HepG2 (cell line): ENCODE measurements at regions not wholly inside any gene's neighbourhood (a gene's known extent, or its start where the extent isn't known, plus 50 kb on each side); places are given as distances from the start of the nearest gene placed in this dataset.

ENCODE experiments used
- KLF9 ChIP-seq: IDR thresholded peaks from 2 replicates; pipeline ENCODE4 v1.6.1; 2016; ENCODE audit warnings: low read depth
- MXD4 ChIP-seq: IDR thresholded peaks from 2 replicates; pipeline ENCODE4 v1.6.1; 2016; ENCODE audit warnings: mild to moderate bottlenecking, missing biosample characterization, missing genetic modification reagents
- NFIC ChIP-seq: IDR thresholded peaks from 2 replicates; pipeline ENCODE4 v1.6.1; 2012; ENCODE audit warnings: mild to moderate bottlenecking, low read length, inconsistent platforms
- NKX3-1 ChIP-seq: sonication (generic); formaldehyde crosslinking; IDR thresholded peaks from 2 replicates; pipeline ENCODE4 v1.5.0; 2020; ENCODE audit warnings: missing genetic modification reagents
- RBM22 ChIP-seq: fragments of 200-400 bp; formaldehyde crosslinking; optimal IDR thresholded peaks from 2 replicates; pipeline ENCODE3; 2017; ENCODE audit warnings: mild to moderate bottlenecking, low read length, moderate library complexity
- TBX2 ChIP-seq: sonication (generic); formaldehyde crosslinking; IDR thresholded peaks from 2 replicates; pipeline ENCODE4 v1.5.0; 2020; ENCODE audit warnings: missing genetic modification reagents, mild to moderate bottlenecking, borderline replicate concordance
- ZBTB7A ChIP-seq: sonication (generic); formaldehyde crosslinking; IDR thresholded peaks from 2 replicates; pipeline ENCODE4 v1.8.0; 2022; ENCODE audit warnings: mild to moderate bottlenecking, missing genetic modification reagents
- ZNF20 ChIP-seq: sonication (generic); formaldehyde crosslinking; IDR thresholded peaks from 2 replicates; pipeline ENCODE4 v1.4.0; 2020; ENCODE audit warnings: mild to moderate bottlenecking, moderate library complexity, missing genetic modification reagents
- ZNF616 ChIP-seq: sonication (generic); formaldehyde crosslinking; IDR thresholded peaks from 2 replicates; pipeline ENCODE4 v1.5.0; 2020; ENCODE audit warnings: low read depth, mild to moderate bottlenecking, missing genetic modification reagents
- ZNF780A ChIP-seq: sonication (generic); formaldehyde crosslinking; IDR thresholded peaks from 2 replicates; pipeline ENCODE4 v1.8.0; 2022; ENCODE audit warnings: mild to moderate bottlenecking, missing genetic modification reagents, moderate library complexity
- ZNF883 ChIP-seq: sonication (generic); formaldehyde crosslinking; IDR thresholded peaks from 2 replicates; pipeline ENCODE4 v1.5.1; 2020; ENCODE audit warnings: mild to moderate bottlenecking, missing genetic modification reagents; ENCODE audit errors: not compliant biosample characterization
- ZSCAN21 ChIP-seq: sonication (generic); formaldehyde crosslinking; IDR thresholded peaks from 2 replicates; pipeline ENCODE4 v1.8.0; 2022; ENCODE audit warnings: mild to moderate bottlenecking, missing genetic modification reagents, moderate library complexity, borderline replicate concordance
- TF ChIP-seq, protein P1 (sequence below): sonication (generic); formaldehyde crosslinking; IDR thresholded peaks from 2 replicates; pipeline ENCODE4 v1.4.0; 2020; ENCODE audit warnings: missing genetic modification reagents
- TF ChIP-seq, protein P2 (sequence below): sonication (generic); formaldehyde crosslinking; conservative IDR thresholded peaks from 2 replicates; pipeline ENCODE4 v1.4.0; 2020; ENCODE audit warnings: missing genetic modification reagents
- TF ChIP-seq, protein P3 (sequence below): sonication (generic); formaldehyde crosslinking; IDR thresholded peaks from 2 replicates; pipeline ENCODE4 v1.8.0; 2022; ENCODE audit warnings: mild to moderate bottlenecking, missing genetic modification reagents
- TF ChIP-seq, protein P4 (sequence below), 2 experiments: sonication (generic) in 1 of 2; formaldehyde crosslinking in 1 of 2; IDR thresholded peaks; 2 replicates each; pipeline versions ENCODE4 v1.6.1 to v1.9.0; 2014 to 2022; ENCODE audit warnings: antibody characterized with exemption in 1 of 2, borderline replicate concordance in 1 of 2, inconsistent platforms in 1 of 2, low read depth in 1 of 2, missing genetic modification reagents in 1 of 2
- TF ChIP-seq, protein P5 (sequence below): IDR thresholded peaks from 2 replicates; pipeline ENCODE4 v1.6.1; 2018; ENCODE audit warnings: missing genetic modification reagents

DNA sequence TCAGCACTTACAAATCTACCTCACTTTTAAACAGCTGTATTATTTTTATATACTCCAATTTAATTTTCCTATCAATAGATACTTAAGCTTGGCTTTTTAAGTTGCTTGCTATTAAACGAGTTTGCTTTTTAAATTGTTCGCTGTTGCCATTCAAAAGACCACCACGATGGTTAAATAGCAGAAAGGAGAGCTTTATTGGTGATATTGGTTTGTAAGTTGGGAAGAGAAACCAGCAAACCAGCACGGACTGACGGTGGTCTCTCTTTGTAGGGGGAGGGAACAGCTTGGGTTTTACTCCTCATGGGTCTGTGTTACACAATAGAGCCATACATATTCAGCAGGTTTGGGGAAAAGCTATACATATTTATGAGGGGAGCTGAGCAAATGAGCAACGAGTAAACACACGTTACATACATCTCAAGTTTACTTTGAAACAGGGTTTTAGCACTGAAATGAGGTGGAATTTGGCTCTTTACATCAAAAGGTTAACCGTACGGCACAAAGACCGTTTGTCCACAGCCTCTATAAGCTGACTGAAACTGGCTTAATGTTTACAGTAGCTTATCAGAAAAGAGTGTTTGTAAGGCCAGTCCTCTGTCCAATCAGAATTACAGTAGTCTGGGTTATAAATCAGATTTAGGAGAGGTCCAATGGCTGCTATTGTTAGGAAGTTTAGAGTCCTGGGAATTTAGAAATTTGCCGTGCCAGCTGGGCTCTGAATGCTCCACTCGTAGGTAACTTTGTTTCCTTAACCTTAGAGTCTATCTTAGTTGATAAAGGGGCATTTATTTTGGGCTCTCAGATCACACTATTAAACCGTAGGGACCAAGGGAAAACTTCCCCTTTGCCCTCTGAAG is 69.7 kb upstream of the DHRS4 start (continued):
- TF ChIP-seq, protein P1, sequence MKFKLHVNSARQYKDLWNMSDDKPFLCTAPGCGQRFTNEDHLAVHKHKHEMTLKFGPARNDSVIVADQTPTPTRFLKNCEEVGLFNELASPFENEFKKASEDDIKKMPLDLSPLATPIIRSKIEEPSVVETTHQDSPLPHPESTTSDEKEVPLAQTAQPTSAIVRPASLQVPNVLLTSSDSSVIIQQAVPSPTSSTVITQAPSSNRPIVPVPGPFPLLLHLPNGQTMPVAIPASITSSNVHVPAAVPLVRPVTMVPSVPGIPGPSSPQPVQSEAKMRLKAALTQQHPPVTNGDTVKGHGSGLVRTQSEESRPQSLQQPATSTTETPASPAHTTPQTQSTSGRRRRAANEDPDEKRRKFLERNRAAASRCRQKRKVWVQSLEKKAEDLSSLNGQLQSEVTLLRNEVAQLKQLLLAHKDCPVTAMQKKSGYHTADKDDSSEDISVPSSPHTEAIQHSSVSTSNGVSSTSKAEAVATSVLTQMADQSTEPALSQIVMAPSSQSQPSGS: peak; percentile 93
- TF ChIP-seq ZNF780A (0 out of 2 replicates have a peak, but pooled peaks have one; percentile 83), KLF9 (peak; percentile 69), ZBTB7A (CRISPR knock-in tag) (peak; percentile 83; the same call in 1 of the 2 replicates), ZSCAN21 (CRISPR knock-in tag) (no peak; the same call in 1 of the 2 replicates), ZNF20 (CRISPR knock-in tag) (no peak), RBM22 (peak; percentile 95), MXD4 (CRISPR knock-in tag) (peak; percentile 48; the same call in 1 of the 2 replicates), NKX3-1 (CRISPR knock-in tag) (no peak), TBX2 (CRISPR knock-in tag) (peak; percentile 100), ZNF883 (peak; percentile 21), NFIC (peak; percentile 84), ZNF616 (CRISPR knock-in tag) (0 out of 2 replicates have a peak, but pooled peaks have one; percentile 44)
- TF ChIP-seq, protein P2, sequence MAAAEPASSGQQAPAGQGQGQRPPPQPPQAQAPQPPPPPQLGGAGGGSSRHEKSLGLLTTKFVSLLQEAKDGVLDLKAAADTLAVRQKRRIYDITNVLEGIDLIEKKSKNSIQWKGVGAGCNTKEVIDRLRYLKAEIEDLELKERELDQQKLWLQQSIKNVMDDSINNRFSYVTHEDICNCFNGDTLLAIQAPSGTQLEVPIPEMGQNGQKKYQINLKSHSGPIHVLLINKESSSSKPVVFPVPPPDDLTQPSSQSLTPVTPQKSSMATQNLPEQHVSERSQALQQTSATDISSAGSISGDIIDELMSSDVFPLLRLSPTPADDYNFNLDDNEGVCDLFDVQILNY (CRISPR knock-in tag): no peak
- TF ChIP-seq, protein P3, sequence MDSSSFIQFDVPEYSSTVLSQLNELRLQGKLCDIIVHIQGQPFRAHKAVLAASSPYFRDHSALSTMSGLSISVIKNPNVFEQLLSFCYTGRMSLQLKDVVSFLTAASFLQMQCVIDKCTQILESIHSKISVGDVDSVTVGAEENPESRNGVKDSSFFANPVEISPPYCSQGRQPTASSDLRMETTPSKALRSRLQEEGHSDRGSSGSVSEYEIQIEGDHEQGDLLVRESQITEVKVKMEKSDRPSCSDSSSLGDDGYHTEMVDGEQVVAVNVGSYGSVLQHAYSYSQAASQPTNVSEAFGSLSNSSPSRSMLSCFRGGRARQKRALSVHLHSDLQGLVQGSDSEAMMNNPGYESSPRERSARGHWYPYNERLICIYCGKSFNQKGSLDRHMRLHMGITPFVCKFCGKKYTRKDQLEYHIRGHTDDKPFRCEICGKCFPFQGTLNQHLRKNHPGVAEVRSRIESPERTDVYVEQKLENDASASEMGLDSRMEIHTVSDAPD (CRISPR knock-in tag): peak; percentile 97; the same call in 1 of the 2 replicates
- TF ChIP-seq, protein P4, sequence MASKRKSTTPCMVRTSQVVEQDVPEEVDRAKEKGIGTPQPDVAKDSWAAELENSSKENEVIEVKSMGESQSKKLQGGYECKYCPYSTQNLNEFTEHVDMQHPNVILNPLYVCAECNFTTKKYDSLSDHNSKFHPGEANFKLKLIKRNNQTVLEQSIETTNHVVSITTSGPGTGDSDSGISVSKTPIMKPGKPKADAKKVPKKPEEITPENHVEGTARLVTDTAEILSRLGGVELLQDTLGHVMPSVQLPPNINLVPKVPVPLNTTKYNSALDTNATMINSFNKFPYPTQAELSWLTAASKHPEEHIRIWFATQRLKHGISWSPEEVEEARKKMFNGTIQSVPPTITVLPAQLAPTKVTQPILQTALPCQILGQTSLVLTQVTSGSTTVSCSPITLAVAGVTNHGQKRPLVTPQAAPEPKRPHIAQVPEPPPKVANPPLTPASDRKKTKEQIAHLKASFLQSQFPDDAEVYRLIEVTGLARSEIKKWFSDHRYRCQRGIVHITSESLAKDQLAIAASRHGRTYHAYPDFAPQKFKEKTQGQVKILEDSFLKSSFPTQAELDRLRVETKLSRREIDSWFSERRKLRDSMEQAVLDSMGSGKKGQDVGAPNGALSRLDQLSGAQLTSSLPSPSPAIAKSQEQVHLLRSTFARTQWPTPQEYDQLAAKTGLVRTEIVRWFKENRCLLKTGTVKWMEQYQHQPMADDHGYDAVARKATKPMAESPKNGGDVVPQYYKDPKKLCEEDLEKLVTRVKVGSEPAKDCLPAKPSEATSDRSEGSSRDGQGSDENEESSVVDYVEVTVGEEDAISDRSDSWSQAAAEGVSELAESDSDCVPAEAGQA (IDR thresholded peaks at IDR 0.05; ENCODE audit: low read depth): peak; percentile 75; the same call in 1 of the 2 replicates
- TF ChIP-seq, protein P4 (CRISPR knock-in tag; IDR thresholded peaks at IDR 0.05; ENCODE audit: borderline replicate concordance): no peak
- TF ChIP-seq, protein P5, sequence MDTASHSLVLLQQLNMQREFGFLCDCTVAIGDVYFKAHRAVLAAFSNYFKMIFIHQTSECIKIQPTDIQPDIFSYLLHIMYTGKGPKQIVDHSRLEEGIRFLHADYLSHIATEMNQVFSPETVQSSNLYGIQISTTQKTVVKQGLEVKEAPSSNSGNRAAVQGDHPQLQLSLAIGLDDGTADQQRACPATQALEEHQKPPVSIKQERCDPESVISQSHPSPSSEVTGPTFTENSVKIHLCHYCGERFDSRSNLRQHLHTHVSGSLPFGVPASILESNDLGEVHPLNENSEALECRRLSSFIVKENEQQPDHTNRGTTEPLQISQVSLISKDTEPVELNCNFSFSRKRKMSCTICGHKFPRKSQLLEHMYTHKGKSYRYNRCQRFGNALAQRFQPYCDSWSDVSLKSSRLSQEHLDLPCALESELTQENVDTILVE: peak; percentile 92
